Esophagus (tissue), 2 donors: ENCODE measurements at regions not wholly inside any gene's neighbourhood (a gene's known extent, or its start where the extent isn't known, plus 50 kb on each side); places are given as distances from the start of the nearest gene placed in this dataset.

Experiments
- H3K27ac ChIP-seq, 2 donors: one replicate each; pipeline ENCODE4 v1.5.1; 2013; ENCODE audit warnings: low read depth in 2 of 2, mild to moderate bottlenecking in 2 of 2, inconsistent platforms in 1 of 2, low read length in 1 of 2, moderate library complexity in 1 of 2
- H3K27me3 ChIP-seq, 2 donors: one replicate each; pipeline ENCODE4 v1.6.1; 2013; ENCODE audit warnings: low read length in 2 of 2, control low read depth in 1 of 2, mild to moderate bottlenecking in 1 of 2; ENCODE audit not compliant: insufficient read depth in 2 of 2, control insufficient read depth in 1 of 2
- H3K36me3 ChIP-seq, 2 donors: one replicate each; pipeline ENCODE4 v1.6.1; 2013; ENCODE audit warnings: low read length in 1 of 2; ENCODE audit not compliant: control insufficient read depth in 2 of 2, insufficient read depth in 2 of 2
- H3K4me1 ChIP-seq, 2 donors: one replicate each; pipeline ENCODE4 v1.6.1; 2013; ENCODE audit warnings: low read length in 1 of 2; ENCODE audit not compliant: control insufficient read depth in 2 of 2, insufficient read depth in 2 of 2
- H3K4me3 ChIP-seq, 2 donors: one replicate each; pipeline ENCODE4 v1.5.1; 2013; ENCODE audit warnings: low read length in 2 of 2, mild to moderate bottlenecking in 2 of 2, low read depth in 1 of 2, moderate library complexity in 1 of 2
- H3K9me3 ChIP-seq, 2 donors: one replicate each; pipeline ENCODE4 v1.6.1; 2013; ENCODE audit warnings: mild to moderate bottlenecking in 2 of 2, low read depth in 1 of 2, low read length in 1 of 2, moderate library complexity in 1 of 2; ENCODE audit not compliant: control insufficient read depth in 2 of 2, insufficient read depth in 1 of 2
- WGBS, 2 donors: extraction: QIAGEN DNeasy Blood & Tissue Kit; methylation state at CpG; one replicate each; pipeline ENCODE4 v1.1.7; 2013; 5-methylcytosine and 5-hydroxymethylcytosine counted together
- donor health status: healthy with polysubstance abuse.
- donor health status: Bipolar disorder and iron deficiency.

DNA sequence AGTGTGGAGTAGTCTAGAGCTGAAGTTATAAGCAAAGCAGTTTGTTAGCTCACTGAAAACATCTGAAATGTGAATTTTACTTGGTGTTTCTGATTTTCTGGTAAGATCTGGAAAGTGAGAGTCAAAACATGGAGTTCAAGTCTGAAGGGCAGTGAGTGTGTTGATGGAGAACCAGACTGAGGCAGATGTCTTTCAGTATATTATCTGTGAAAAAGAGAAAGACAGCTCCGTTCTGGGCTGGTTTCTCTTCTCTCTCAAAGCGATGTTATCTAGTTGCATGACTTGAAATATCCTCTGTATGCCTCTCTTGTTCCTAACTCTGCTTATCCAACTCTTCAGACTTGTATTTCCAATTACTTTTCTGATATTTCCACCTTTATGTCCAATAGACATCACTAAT is 381.9 kb upstream of the RGS6 start:
- no peaks in the 10 kb centered on the region for H3K9me3 ChIP-seq
- no peak overlapping the region for H3K4me3 ChIP-seq
- H3K27ac ChIP-seq: no peak overlapping the region
- no peaks in the 10 kb centered on the region for H3K36me3 ChIP-seq
- 87 to 95% methylated on average over 2 of the region's 2 CpGs for WGBS, 2 donors
- no peaks in the 10 kb centered on the region for H3K4me1 ChIP-seq
- no peaks in the 10 kb centered on the region for H3K27me3 ChIP-seq

DNA sequence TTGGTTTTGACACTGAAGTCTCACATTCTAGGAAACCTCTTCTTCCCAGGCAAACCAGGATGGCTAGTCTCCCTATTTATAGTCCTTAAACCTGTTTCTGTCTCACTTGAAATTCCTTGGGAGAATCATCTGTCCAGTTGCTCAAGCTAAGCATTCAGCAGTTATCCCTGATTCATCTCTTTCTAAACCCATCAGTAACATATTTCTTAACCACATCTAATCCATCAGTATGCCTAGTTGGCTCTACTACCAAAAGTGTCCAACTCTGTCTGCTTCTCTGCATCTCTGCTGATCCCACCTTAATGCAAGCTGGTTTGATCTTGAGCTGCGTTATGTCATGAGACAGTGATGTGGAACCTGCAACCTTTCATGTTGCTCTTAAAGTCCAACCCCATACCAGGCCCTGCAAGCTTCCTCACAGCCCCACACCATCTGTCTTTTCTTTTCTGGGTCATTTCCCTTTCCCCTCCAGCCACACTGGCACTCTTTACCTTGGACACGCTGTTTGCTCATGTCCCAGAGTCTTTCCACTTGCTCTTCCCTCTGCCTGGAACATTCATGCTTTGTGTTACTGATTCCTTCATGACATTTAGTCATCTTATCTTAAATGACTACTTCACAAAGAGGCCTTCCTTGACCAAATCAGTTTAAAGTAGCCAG is 380.8 kb upstream of the RGS6 start:
- 88 to 90% methylated on average over 2 of the region's 2 CpGs for WGBS, 2 donors
- Histone ChIP-seq H3K4me1 (peaks cover 0 to 1% of the 10 kb centered on the region in 2 donors), H3K27ac (no peak overlapping the region), H3K9me3 (no peaks in the 10 kb centered on the region), H3K36me3 (no peaks in the 10 kb centered on the region), H3K27me3 (no peaks in the 10 kb centered on the region), H3K4me3 (no peak overlapping the region)

DNA sequence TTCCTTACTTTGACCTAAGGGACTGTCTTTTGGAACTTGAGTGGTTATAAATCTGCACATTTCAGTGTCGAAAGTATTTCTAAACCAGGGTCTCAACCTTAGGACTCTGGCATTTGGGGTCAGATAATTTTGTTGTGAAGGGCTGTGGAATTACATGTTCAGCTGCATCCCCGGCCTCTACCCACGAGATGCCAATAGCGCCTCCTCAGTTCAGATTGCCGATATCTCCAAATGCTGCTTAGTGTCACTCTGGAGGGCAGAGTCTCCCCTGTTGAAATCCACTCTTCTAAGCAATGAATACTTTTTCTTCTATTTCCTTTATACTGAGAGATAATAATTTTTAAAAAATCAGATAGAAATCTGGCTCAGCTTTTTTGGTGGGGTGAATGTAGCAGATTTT is 379.4 kb upstream of the RGS6 start:
- no peaks in the 10 kb centered on the region for H3K27me3 ChIP-seq
- H3K27ac ChIP-seq: no peak overlapping the region
- no peak overlapping the region for H3K4me3 ChIP-seq
- 94 to 99% methylated on average over 5 of the region's 5 CpGs for WGBS, 2 donors
- H3K36me3 ChIP-seq: no peaks in the 10 kb centered on the region
- H3K9me3 ChIP-seq: no peaks in the 10 kb centered on the region
- peaks cover 0 to 1% of the 10 kb centered on the region in 2 donors for H3K4me1 ChIP-seq

DNA sequence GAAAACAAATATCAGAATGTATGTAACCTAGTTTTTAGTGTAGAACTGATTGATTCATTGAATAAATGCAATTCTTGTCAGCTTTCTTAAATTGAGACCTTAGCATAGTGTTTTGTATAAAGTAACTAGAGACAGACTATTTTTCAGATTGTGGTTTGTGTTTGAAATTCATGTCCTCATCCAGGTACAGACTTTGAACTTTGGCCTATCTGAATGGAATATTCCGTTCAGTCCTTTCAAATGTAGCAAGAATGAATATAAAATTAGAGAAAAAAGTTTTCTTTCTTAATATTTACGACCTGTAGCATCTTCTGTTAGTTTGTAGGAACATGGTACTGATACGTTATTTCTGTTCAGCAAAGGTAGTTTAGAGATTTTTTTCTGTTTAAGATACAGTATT is 378.4 kb upstream of the RGS6 start:
- Histone ChIP-seq H3K36me3 (no peaks in the 10 kb centered on the region), H3K9me3 (no peaks in the 10 kb centered on the region), H3K4me1 (peaks cover 0 to 1% of the 10 kb centered on the region in 2 donors), H3K4me3 (no peak overlapping the region), H3K27me3 (no peaks in the 10 kb centered on the region), H3K27ac (no peak overlapping the region)
- 82 to 96% methylated on average over 3 of the region's 3 CpGs for WGBS, 2 donors

DNA sequence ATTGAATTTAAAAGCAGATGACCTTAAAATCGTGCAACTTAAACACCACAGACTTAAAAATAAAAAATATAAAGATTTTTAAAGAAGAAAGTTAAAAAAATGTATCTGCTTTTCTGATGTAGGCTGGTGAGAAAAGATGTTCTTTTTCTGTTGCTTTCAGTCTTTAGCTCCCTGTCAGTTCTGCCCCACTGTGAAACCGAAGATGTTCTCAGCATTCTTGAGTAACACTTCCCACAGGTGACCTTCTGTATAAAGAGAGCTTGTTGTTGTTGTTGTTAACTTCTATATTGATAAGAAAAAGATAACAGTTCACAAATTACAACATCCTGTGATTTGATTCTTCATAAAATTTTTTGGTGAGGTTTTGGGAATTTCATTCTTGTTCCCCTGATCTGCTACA is 377.9 kb upstream of the RGS6 start:
- no peak overlapping the region for H3K27ac ChIP-seq
- H3K27me3 ChIP-seq: no peaks in the 10 kb centered on the region
- H3K36me3 ChIP-seq: no peaks in the 10 kb centered on the region
- peaks cover 0 to 1% of the 10 kb centered on the region in 2 donors for H3K4me1 ChIP-seq
- H3K4me3 ChIP-seq: no peak overlapping the region
- WGBS, 2 donors: 79 to 84% methylated on average over 2 of the region's 2 CpGs
- H3K9me3 ChIP-seq: no peaks in the 10 kb centered on the region

DNA sequence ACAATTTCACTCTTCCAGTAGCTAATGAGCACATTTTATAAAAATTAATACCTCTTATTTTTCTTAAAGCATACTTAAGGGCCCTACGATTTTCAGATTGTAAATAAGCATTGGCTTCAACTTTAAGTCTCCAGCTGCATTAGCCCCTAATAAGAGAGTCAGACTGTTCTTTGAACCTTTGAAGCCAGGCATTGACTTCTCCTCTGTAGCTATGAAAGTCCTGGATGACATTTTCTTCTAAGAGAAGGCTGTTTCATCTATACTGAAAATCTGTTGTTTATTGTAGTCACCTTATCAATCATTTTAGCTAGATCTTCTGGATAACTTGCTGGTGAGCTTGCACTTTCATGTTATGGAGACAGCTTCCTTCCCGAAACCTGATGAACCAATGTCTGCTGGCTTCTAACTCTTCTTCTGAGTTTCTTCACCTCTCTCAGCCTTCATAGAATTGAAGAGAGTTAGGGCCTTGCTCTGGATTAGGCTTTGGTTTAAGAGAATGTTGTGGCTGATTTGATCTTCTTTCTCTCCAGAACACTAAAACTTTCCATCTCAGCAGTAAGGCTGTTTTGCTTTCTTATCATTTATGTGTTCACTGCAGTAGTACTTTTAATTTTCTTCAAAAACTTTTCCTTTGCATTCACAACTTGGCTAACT is 377.1 kb upstream of the RGS6 start:
- Histone ChIP-seq H3K4me3 (no peak overlapping the region), H3K27me3 (no peaks in the 10 kb centered on the region), H3K36me3 (no peaks in the 10 kb centered on the region), H3K4me1 (peaks cover 0 to 1% of the 10 kb centered on the region in 2 donors), H3K27ac (no peak overlapping the region), H3K9me3 (no peaks in the 10 kb centered on the region)
- WGBS, 2 donors: 85 to 91% methylated on average over 2 of the region's 2 CpGs

DNA sequence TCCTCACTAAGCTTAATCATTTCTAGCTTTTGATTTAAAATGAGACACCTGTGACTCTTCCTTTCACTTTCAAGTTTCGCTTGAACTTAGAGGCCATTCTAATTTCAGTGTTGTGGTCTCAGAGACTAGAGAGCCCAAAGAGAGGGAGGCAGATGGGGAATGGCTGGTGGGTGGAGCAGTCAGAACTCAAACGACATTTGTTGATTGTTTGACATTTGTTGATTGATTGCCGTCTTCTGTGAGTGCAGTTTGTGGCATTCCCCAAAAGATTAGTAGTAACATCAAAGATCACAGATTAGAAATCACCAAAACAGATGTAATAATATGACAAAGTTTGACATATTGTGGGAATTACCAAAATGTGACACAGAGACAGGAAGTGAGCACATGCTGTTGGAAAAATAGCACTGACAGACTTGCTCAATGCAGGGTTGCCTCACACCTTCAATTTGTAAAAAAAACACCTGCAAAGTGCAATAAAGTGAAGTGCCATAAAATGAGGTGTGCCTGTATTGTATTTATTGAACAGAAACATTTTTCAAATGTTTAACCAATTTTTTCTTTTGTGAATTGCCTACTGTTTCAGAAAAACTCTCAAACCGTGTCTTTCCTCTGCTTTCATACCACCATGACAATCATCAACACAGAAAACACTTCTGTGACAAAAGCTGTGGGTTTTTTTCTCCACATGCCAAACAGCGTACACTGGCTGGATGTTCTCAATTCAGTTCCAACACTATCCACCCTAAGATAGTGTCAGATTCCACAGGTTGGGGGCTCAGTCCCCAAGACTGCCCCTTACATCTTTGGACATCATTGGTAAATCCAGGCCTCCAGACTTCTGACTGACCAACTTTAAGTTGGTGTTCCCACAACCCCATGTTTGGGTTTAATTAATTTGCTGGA is 376.3 kb upstream of the RGS6 start:
- H3K27me3 ChIP-seq: no peaks in the 10 kb centered on the region
- peaks cover 0 to 1% of the 10 kb centered on the region in 2 donors for H3K4me1 ChIP-seq
- H3K36me3 ChIP-seq: no peaks in the 10 kb centered on the region
- no peaks in the 10 kb centered on the region for H3K9me3 ChIP-seq
- H3K27ac ChIP-seq: no peak overlapping the region
- H3K4me3 ChIP-seq: no peak overlapping the region
- 40 to 55% methylated on average over 5 of the region's 5 CpGs for WGBS, 2 donors

DNA sequence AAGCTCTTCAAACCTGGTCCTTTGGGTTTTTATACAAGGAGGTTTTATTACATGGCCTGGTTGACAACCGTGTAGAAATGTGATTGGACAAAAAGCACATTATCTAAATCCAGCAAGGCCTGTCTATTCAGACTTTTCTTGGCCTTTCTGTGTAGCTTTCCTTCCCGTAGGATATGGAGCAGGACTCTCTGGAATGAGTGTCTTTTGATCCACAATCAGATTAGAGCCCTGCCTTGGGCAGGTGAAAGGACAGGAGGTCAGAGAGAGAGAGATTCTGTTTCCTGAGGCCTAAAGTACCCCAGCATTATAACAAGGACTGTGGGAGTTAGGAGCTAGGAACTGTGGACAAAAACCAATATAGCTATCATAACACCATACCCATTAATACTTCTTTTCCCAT is 375.5 kb upstream of the RGS6 start:
- Histone ChIP-seq H3K36me3 (no peaks in the 10 kb centered on the region), H3K9me3 (no peaks in the 10 kb centered on the region), H3K27ac (no peak overlapping the region), H3K4me3 (no peak overlapping the region), H3K27me3 (no peaks in the 10 kb centered on the region), H3K4me1 (peaks cover 0 to 1% of the 10 kb centered on the region in 2 donors)
- 81 to 91% methylated on average over 2 of the region's 2 CpGs for WGBS, 2 donors

DNA sequence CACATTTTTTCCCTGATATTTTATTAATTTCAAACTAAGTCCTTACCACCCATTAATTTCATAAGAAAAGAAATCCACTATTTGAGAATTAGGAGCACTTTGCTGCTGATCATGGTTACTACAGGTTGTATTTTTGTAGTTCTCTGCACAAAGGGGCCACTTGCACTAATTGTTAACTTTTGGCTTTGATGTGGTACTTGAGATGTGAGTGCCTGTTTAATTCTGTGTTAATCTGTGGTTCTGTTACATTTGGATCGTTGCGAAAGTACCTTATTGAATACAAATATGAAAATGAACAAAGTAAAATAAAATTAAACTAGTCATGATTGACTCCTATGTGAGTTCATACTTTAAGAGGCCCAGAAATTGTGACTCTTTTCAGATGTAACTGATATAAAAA is 374.9 kb upstream of the RGS6 start:
- Histone ChIP-seq H3K4me1 (peaks cover 0 to 1% of the 10 kb centered on the region in 2 donors), H3K36me3 (no peaks in the 10 kb centered on the region), H3K9me3 (no peaks in the 10 kb centered on the region), H3K27me3 (no peaks in the 10 kb centered on the region), H3K4me3 (no peak overlapping the region), H3K27ac (no peak overlapping the region)
- WGBS, 2 donors: 88 to 90% methylated on average over 2 of the region's 2 CpGs
